GM12878 (cell line): ENCODE measurements at regions not wholly inside any gene's neighbourhood (a gene's known extent, or its start where the extent isn't known, plus 50 kb on each side); places are given as distances from the start of the nearest gene placed in this dataset.

ENCODE experiments used
- RCOR1 ChIP-seq: conservative IDR thresholded peaks from 2 replicates; pipeline ENCODE4 v1.6.1; 2012; ENCODE audit warnings: low read depth, low read length, improper control_type of control experiment
- ZNF384 ChIP-seq: IDR thresholded peaks from 2 replicates; pipeline ENCODE4 v1.6.1; 2012; ENCODE audit warnings: low read depth, mild to moderate bottlenecking, low read length, improper control_type of control experiment, borderline replicate concordance
- TF ChIP-seq, protein P1 (sequence below), 3 experiments: IDR thresholded peaks in 2 of 3; conservative IDR thresholded peaks in 1 of 3; 2 replicates each; pipeline ENCODE4 v1.5.1; 2011; ENCODE audit warnings: low read depth in 3 of 3, low read length in 3 of 3, mild to moderate bottlenecking in 3 of 3, control low read depth in 2 of 3, moderate library complexity in 2 of 3, inconsistent platforms in 1 of 3, mixed read lengths in 1 of 3; ENCODE audit not compliant: control insufficient read depth in 2 of 3, insufficient read depth in 1 of 3; ENCODE audit errors: extremely low read depth in 1 of 3

DNA sequence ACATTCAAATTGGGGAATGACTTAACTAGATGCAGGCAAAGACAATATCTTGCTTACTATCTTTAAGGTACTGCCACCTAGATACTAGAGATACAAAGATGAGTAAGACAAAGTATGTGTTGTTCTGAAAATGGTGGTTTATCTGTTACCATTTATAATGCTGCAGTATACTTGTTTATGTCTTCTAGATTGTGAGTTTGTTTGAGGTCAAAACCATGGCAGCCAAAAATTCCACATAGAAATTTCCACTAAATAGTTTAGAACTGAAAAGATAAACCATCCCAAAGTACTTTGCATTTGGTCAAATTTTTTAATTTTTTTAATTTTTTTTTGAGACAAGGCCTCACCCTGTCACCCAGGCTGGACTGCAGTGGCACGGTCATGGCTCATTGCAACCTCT is 150.8 kb downstream of the SOX4 start:
- no peak for TF ChIP-seq ZNF384
- TF ChIP-seq RCOR1, result no peak
- TF ChIP-seq, protein P1, sequence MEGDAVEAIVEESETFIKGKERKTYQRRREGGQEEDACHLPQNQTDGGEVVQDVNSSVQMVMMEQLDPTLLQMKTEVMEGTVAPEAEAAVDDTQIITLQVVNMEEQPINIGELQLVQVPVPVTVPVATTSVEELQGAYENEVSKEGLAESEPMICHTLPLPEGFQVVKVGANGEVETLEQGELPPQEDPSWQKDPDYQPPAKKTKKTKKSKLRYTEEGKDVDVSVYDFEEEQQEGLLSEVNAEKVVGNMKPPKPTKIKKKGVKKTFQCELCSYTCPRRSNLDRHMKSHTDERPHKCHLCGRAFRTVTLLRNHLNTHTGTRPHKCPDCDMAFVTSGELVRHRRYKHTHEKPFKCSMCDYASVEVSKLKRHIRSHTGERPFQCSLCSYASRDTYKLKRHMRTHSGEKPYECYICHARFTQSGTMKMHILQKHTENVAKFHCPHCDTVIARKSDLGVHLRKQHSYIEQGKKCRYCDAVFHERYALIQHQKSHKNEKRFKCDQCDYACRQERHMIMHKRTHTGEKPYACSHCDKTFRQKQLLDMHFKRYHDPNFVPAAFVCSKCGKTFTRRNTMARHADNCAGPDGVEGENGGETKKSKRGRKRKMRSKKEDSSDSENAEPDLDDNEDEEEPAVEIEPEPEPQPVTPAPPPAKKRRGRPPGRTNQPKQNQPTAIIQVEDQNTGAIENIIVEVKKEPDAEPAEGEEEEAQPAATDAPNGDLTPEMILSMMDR (IDR thresholded peaks at IDR 0.05 in 2 of 3, conservative IDR thresholded peaks at IDR 0.05 in 1 of 3; ENCODE audit: control insufficient read depth in 2 of 3, extremely low read depth in 1 of 3, insufficient read depth in 1 of 3, low read depth in 3 of 3, low read length in 3 of 3), result no peak
